ENCODE measurements at regions not wholly inside any gene's neighbourhood (a gene's known extent, or its start where the extent isn't known, plus 50 kb on each side); places are given as distances from the start of the nearest gene placed in this dataset.

DNA sequence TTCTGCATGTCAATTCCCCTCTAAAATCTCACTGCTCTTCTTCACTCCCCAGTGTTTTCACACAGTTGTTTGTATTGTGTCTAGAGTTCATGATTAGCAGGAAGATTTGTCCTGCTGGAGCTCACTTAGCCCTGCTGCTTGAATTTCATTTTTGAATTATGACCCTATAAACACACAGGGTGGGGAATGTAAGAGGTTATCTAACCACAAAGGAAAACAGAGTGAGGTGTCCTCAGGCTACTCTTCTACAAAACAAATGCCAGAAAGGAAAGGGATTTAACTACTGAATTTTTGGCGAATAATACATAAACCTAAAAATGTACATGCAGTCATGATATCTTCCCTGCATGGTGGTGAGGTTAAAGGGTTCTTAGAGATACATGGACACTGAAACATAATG lies 215.1 kb upstream of the CNTN4 start:
- Histone ChIP-seq H3K9ac (ENCODE audit: low read length) (no peak overlapping the region), H3K9me2 (ENCODE audit: insufficient read depth, low read length) (no peaks in the 10 kb centered on the region), H3K27ac (ENCODE audit: low read length) (no peak overlapping the region), H3K4me3 (ENCODE audit: low read length) (no peak overlapping the region), H3K4me2 (ENCODE audit: low read length) (no peak overlapping the region), H2AFZ (ENCODE audit: low read depth, low read length) (no peak overlapping the region), H3F3A (ENCODE audit: insufficient read depth, low read length, poor library complexity, severe bottlenecking) (no peaks in the 10 kb centered on the region), H3K79me2 (replicated peaks; ENCODE audit: insufficient read depth, low read length) (no peaks in the 10 kb centered on the region), H3K27me3 (ENCODE audit: insufficient read depth, low read depth, low read length) (no peaks in the 10 kb centered on the region), H3K9me3 (ENCODE audit: low read length) (no peaks in the 10 kb centered on the region), H3K36me3 (ENCODE audit: insufficient read depth, low read length) (no peaks in the 10 kb centered on the region), H4K20me1 (ENCODE audit: insufficient read depth) (no peaks in the 10 kb centered on the region)
- TF ChIP-seq EP300 (conservative IDR thresholded peaks at IDR 0.05; ENCODE audit: poor library complexity, severe bottlenecking): no peak
- TF ChIP-seq TAF1 (IDR thresholded peaks at IDR 0.05; ENCODE audit: low read depth): no peak
- TF ChIP-seq RAD21 (conservative IDR thresholded peaks at IDR 0.05): no peak
- TF ChIP-seq POLR2AphosphoS5 (IDR thresholded peaks at IDR 0.05): no peak
- TF ChIP-seq, protein P1, sequence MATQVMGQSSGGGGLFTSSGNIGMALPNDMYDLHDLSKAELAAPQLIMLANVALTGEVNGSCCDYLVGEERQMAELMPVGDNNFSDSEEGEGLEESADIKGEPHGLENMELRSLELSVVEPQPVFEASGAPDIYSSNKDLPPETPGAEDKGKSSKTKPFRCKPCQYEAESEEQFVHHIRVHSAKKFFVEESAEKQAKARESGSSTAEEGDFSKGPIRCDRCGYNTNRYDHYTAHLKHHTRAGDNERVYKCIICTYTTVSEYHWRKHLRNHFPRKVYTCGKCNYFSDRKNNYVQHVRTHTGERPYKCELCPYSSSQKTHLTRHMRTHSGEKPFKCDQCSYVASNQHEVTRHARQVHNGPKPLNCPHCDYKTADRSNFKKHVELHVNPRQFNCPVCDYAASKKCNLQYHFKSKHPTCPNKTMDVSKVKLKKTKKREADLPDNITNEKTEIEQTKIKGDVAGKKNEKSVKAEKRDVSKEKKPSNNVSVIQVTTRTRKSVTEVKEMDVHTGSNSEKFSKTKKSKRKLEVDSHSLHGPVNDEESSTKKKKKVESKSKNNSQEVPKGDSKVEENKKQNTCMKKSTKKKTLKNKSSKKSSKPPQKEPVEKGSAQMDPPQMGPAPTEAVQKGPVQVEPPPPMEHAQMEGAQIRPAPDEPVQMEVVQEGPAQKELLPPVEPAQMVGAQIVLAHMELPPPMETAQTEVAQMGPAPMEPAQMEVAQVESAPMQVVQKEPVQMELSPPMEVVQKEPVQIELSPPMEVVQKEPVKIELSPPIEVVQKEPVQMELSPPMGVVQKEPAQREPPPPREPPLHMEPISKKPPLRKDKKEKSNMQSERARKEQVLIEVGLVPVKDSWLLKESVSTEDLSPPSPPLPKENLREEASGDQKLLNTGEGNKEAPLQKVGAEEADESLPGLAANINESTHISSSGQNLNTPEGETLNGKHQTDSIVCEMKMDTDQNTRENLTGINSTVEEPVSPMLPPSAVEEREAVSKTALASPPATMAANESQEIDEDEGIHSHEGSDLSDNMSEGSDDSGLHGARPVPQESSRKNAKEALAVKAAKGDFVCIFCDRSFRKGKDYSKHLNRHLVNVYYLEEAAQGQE (IDR thresholded peaks at IDR 0.05; ENCODE audit: borderline replicate concordance): no peak

DNA sequence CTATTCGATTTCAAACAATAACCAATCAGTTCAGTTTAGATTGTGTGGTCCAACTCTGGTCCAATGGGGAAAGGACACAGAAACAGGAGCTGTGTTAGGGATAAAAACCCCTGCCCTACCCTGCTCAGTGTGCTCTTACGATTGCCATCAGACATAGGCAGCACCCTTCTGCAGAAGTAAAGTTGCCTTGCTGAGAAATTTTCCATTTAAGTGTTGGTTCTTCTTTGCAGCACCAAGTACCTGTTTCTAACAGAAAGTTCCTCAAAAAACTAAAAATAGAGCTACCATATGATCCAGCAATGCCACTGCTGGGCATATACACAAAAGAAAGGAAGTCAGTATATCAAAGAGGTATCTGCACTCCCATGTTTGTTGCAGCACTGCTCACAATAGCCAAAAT lies 206.2 kb upstream of the CNTN4 start:
- no peak overlapping the region for H3K27ac ChIP-seq (ENCODE audit: low read length)
- no peak overlapping the region for H3K4me3 ChIP-seq (ENCODE audit: low read length)
- no peaks in the 10 kb centered on the region for H3K36me3 ChIP-seq (ENCODE audit: insufficient read depth, low read length)
- no peaks in the 10 kb centered on the region for H3K9me3 ChIP-seq (ENCODE audit: low read length)
- H3K4me2 ChIP-seq (ENCODE audit: low read length): no peak overlapping the region
- H2AFZ ChIP-seq (ENCODE audit: low read depth, low read length): no peak overlapping the region
- no peaks in the 10 kb centered on the region for H3K9me2 ChIP-seq (ENCODE audit: insufficient read depth, low read length)
- TF ChIP-seq POLR2AphosphoS5 (IDR thresholded peaks at IDR 0.05) (no peak), SMC3 (conservative IDR thresholded peaks at IDR 0.05; ENCODE audit: poor library complexity) (no peak), TAF1 (IDR thresholded peaks at IDR 0.05; ENCODE audit: low read depth) (no peak), EZH2 (IDR thresholded peaks at IDR 0.05; ENCODE audit: borderline replicate concordance, insufficient read depth, low read length, poor library complexity, severe bottlenecking) (no peak)
- TF ChIP-seq, protein P2, sequence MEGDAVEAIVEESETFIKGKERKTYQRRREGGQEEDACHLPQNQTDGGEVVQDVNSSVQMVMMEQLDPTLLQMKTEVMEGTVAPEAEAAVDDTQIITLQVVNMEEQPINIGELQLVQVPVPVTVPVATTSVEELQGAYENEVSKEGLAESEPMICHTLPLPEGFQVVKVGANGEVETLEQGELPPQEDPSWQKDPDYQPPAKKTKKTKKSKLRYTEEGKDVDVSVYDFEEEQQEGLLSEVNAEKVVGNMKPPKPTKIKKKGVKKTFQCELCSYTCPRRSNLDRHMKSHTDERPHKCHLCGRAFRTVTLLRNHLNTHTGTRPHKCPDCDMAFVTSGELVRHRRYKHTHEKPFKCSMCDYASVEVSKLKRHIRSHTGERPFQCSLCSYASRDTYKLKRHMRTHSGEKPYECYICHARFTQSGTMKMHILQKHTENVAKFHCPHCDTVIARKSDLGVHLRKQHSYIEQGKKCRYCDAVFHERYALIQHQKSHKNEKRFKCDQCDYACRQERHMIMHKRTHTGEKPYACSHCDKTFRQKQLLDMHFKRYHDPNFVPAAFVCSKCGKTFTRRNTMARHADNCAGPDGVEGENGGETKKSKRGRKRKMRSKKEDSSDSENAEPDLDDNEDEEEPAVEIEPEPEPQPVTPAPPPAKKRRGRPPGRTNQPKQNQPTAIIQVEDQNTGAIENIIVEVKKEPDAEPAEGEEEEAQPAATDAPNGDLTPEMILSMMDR (IDR thresholded peaks at IDR 0.05; ENCODE audit: poor library complexity, severe bottlenecking): no peak
- TF ChIP-seq, protein P1 (IDR thresholded peaks at IDR 0.05; ENCODE audit: borderline replicate concordance): no peak
- no peak overlapping the region for H3K9ac ChIP-seq (ENCODE audit: low read length)
- no peaks in the 10 kb centered on the region for H4K20me1 ChIP-seq (ENCODE audit: insufficient read depth)
- no peaks in the 10 kb centered on the region for H3F3A ChIP-seq (ENCODE audit: insufficient read depth, low read length, poor library complexity, severe bottlenecking)
- no peaks in the 10 kb centered on the region for H3K27me3 ChIP-seq (ENCODE audit: insufficient read depth, low read depth, low read length)
- no peaks in the 10 kb centered on the region for H3K79me2 ChIP-seq (replicated peaks; ENCODE audit: insufficient read depth, low read length)
